GM12864 (cell line): ENCODE measurements at regions not wholly inside any gene's neighbourhood (a gene's known extent, or its start where the extent isn't known, plus 50 kb on each side); places are given as distances from the start of the nearest gene placed in this dataset.
"Not testable (repeated sequence)": the region's sequence is repeated elsewhere in the genome, so short reads cannot be mapped to it uniquely, and the experiment has no call there.

Source experiments
- DNase-seq: peaks from one replicate; pipeline ENCODE4 v3.0.0-alpha.2; 2011; ENCODE audit warnings: low read depth
- H3K4me3 ChIP-seq: 2 replicates; pipeline ENCODE4 v1.5.1; 2011; ENCODE audit warnings: mild to moderate bottlenecking, low read depth, low read length, control low read depth
- CTCF ChIP-seq: IDR thresholded peaks from 2 replicates; pipeline ENCODE4 v1.5.1; 2011; ENCODE audit warnings: low read depth, mild to moderate bottlenecking, moderate library complexity, low read length, control low read depth, inconsistent platforms; ENCODE audit errors: missing control alignments

GRCh38 chr2:241967467-241968144, 98.1 kb downstream of the RTP5 start:
- DNase-seq, result no peak
- no peak overlapping the region for H3K4me3 ChIP-seq
- no peak for TF ChIP-seq CTCF

- H3K4me3 ChIP-seq, result no peak overlapping the region
- TF ChIP-seq CTCF, result no peak
- no peak for DNase-seq
Observed at GRCh38 chr2:241968417-241968816, 98.9 kb downstream of the RTP5 start.

GRCh38 chr2:241969182-241969581, 99.7 kb downstream of the RTP5 start:
- DNase-seq, H3K4me3 ChIP-seq: not testable (repeated sequence)

GRCh38 chr2:241970716-241971115, 101.2 kb downstream of the RTP5 start:
- DNase-seq, result no peak
- no peak for TF ChIP-seq CTCF

GRCh38 chr2:241974096-241974495, 104.6 kb downstream of the RTP5 start:
- no peak overlapping the region for H3K4me3 ChIP-seq
- no peak for TF ChIP-seq CTCF
- no peak for DNase-seq

More at GRCh38 chr2:241970716-241971115, 101.2 kb downstream of the RTP5 start:
- no peak overlapping the region for H3K4me3 ChIP-seq

GRCh38 chr2:241974851-241975592, 105.5 kb downstream of the RTP5 start:
- no peak for TF ChIP-seq CTCF
- no peak for DNase-seq

GRCh38 chr2:241975593-241976284, 106.2 kb downstream of the RTP5 start:
- DNase-seq, result no peak
- TF ChIP-seq CTCF, result no peak
- H3K4me3 ChIP-seq, result no peak overlapping the region

More at GRCh38 chr2:241974851-241975592, 105.5 kb downstream of the RTP5 start:
- H3K4me3 ChIP-seq, result no peak overlapping the region
